22Rv1 (cell line): ENCODE measurements at regions not wholly inside any gene's neighbourhood (a gene's known extent, or its start where the extent isn't known, plus 50 kb on each side); places are given as distances from the start of the nearest gene placed in this dataset.

ENCODE experiments used
- ZFX ChIP-seq: fragments of 450-650 bp; IDR thresholded peaks from 2 replicates; pipeline ENCODE4 v1.6.1; 2017; ENCODE audit warnings: antibody characterized with exemption, borderline replicate concordance
- TF ChIP-seq, protein P1 (sequence below): fragments of 450-650 bp; IDR thresholded peaks from 2 replicates; pipeline ENCODE4 v1.5.1; 2017; ENCODE audit warnings: mild to moderate bottlenecking

DNA sequence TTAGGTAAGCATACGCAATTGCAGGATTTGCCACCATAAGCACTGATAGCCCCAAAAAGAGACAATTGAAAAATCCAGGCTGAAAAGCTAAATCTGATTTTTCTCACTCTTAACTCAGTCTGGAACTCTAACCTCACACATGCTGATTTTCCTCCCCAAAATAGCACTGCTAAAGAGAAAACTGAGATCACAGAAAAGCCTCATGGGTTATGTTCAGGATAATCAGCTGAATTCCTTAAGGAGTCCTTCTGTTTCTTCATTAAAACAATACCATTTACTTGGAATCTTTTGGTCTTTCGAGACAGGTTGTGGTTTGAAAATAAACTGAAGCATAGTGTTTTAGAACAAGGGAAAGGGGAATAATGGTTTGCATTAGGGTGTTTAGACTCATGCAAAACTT is 144.3 kb upstream of the LRRN1 start:
- TF ChIP-seq, protein P1, sequence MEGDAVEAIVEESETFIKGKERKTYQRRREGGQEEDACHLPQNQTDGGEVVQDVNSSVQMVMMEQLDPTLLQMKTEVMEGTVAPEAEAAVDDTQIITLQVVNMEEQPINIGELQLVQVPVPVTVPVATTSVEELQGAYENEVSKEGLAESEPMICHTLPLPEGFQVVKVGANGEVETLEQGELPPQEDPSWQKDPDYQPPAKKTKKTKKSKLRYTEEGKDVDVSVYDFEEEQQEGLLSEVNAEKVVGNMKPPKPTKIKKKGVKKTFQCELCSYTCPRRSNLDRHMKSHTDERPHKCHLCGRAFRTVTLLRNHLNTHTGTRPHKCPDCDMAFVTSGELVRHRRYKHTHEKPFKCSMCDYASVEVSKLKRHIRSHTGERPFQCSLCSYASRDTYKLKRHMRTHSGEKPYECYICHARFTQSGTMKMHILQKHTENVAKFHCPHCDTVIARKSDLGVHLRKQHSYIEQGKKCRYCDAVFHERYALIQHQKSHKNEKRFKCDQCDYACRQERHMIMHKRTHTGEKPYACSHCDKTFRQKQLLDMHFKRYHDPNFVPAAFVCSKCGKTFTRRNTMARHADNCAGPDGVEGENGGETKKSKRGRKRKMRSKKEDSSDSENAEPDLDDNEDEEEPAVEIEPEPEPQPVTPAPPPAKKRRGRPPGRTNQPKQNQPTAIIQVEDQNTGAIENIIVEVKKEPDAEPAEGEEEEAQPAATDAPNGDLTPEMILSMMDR, result no peak
- TF ChIP-seq ZFX, result no peak
